ENCODE measurements at regions not wholly inside any gene's neighbourhood (a gene's known extent, or its start where the extent isn't known, plus 50 kb on each side); places are given as distances from the start of the nearest gene placed in this dataset.

- H3K4me3 ChIP-seq (ENCODE audit: control insufficient read depth, low read depth, low read length), result no peak overlapping the region
- TF ChIP-seq CTCF (conservative IDR thresholded peaks at IDR 0.05; ENCODE audit: control insufficient read depth, insufficient read depth, low read depth, low read length), result peak; percentile 3
- DNase-seq (ENCODE audit: low read depth), result peak; percentile 36
Measured at GRCh38 chr9:129480227-129480626, 140.7 kb downstream of the C9orf50 start.

- no peak for TF ChIP-seq CTCF (conservative IDR thresholded peaks at IDR 0.05; ENCODE audit: control insufficient read depth, insufficient read depth, low read depth, low read length)
- no peak for DNase-seq (ENCODE audit: low read depth)
- no peak overlapping the region for H3K4me3 ChIP-seq (ENCODE audit: control insufficient read depth, low read depth, low read length)
Measured at GRCh38 chr9:129479631-129480011, 141.3 kb downstream of the C9orf50 start.

- TF ChIP-seq CTCF (conservative IDR thresholded peaks at IDR 0.05; ENCODE audit: control insufficient read depth, insufficient read depth, low read depth, low read length), result no peak
- DNase-seq (ENCODE audit: low read depth), result no peak
- H3K4me3 ChIP-seq (ENCODE audit: control insufficient read depth, low read depth, low read length), result no peak overlapping the region
Measured at GRCh38 chr9:129478961-129479630, 141.8 kb downstream of the C9orf50 start.

GRCh38 chr9:129478461-129478860 is 142.4 kb downstream of the C9orf50 start:
- H3K4me3 ChIP-seq (ENCODE audit: control insufficient read depth, low read depth, low read length), result no peak overlapping the region
- no peak for TF ChIP-seq CTCF (conservative IDR thresholded peaks at IDR 0.05; ENCODE audit: control insufficient read depth, insufficient read depth, low read depth, low read length)
- DNase-seq (ENCODE audit: low read depth), result no peak

GRCh38 chr9:129476821-129477611 is 143.9 kb downstream of the C9orf50 start:
- H3K4me3 ChIP-seq (ENCODE audit: control insufficient read depth, low read depth, low read length), result no peak overlapping the region
- TF ChIP-seq CTCF (conservative IDR thresholded peaks at IDR 0.05; ENCODE audit: control insufficient read depth, insufficient read depth, low read depth, low read length), result no peak
- DNase-seq (ENCODE audit: low read depth), result peak; percentile 76

GRCh38 chr9:129474740-129475404 is 146.0 kb downstream of the C9orf50 start:
- no peak for DNase-seq (ENCODE audit: low read depth)
- no peak overlapping the region for H3K4me3 ChIP-seq (ENCODE audit: control insufficient read depth, low read depth, low read length)
- TF ChIP-seq CTCF (conservative IDR thresholded peaks at IDR 0.05; ENCODE audit: control insufficient read depth, insufficient read depth, low read depth, low read length), result no peak

All from fibroblast of mammary gland (primary cell).